K562 (cell line): ENCODE measurements at regions not wholly inside any gene's neighbourhood (a gene's known extent, or its start where the extent isn't known, plus 50 kb on each side); places are given as distances from the start of the nearest gene placed in this dataset.

Experiments used
- ATAC-seq: fragments of 200-7000 bp; cut with Tn5 transposase; 3 replicates; pipeline ENCODE4 v1.9.1; 2020; ENCODE audit warnings: moderate library complexity
- BruUV-seq: library from RNA; stranded (reverse); fragments of 400-500 nt; replicated peaks from 2 replicates; lab custom pipeline; 2021; lab: Mats Ljungman, UMichigan
- CTCF ChIA-PET: fragments of 300-600 bp; formaldehyde crosslinking; extraction: SDS; loops from one replicate; lab custom pipeline; 2021; ENCODE audit warnings: low intra/inter-chr PET ratio; lab: Yijun Ruan, JAX
- POLR2A ChIA-PET: fragments of 300-600, 350-650 bp; sonication (Branson Sonifier 250); formaldehyde crosslinking; extraction: SDS; loops from one replicate; lab custom pipeline; 2021; ENCODE audit warnings: antibody characterized with exemption, inconsistent platforms; lab: Yijun Ruan, JAX
- DNase-seq, 4 experiments: peaks; one replicate each; pipeline versions ENCODE4 v3.0.0 to v3.0.0-alpha.2; 2011 to 2018; ENCODE audit warnings: low spot score in 3 of 4, mixed read lengths in 3 of 4; ENCODE audit errors: extremely low read depth in 1 of 4
- FAIRE-seq: peaks from 2 replicates; lab custom pipeline; 2011; peaks lifted over from hg19 to GRCh38; lab: Jason Lieb, UNC
- H2AFZ ChIP-seq: 2 replicates; pipeline ENCODE4 v1.6.0; 2011; ENCODE audit warnings: low read depth, low read length, control low read depth, inconsistent platforms
- H3K27ac ChIP-seq: fragments of 200-600 bp; 3 replicates; pipeline ENCODE4 v1.8.0; 2011; ENCODE audit warnings: low read depth, mild to moderate bottlenecking, control low read depth, inconsistent platforms, low read length, moderate library complexity, mixed read lengths; ENCODE audit errors: extremely low read depth
- H3K27me3 ChIP-seq, 2 experiments: fragments of 300-600 bp in 1 of 2; 2 replicates in 1 of 2; 3 replicates in 1 of 2; pipeline versions ENCODE4 v1.6.0 to v1.8.0; 2011; ENCODE audit warnings: inconsistent platforms in 2 of 2, low read length in 2 of 2, mild to moderate bottlenecking in 1 of 2, mixed read lengths in 1 of 2, moderate library complexity in 1 of 2; ENCODE audit not compliant: control insufficient read depth in 2 of 2, insufficient read depth in 2 of 2
- H3K36me3 ChIP-seq: fragments of 300-600 bp; 3 replicates; pipeline ENCODE4 v1.8.0; 2011; ENCODE audit warnings: mild to moderate bottlenecking, low read length, inconsistent platforms; ENCODE audit not compliant: control insufficient read depth, insufficient read depth
- H3K4me1 ChIP-seq, 2 experiments: fragments of 200-600 bp in 1 of 2; replicated peaks in 1 of 2; 2 replicates in 1 of 2; 3 replicates in 1 of 2; pipeline versions ENCODE4 v1.5.1 to v1.8.0; 2011; ENCODE audit warnings: inconsistent platforms in 2 of 2, low read length in 2 of 2, mild to moderate bottlenecking in 1 of 2, mixed read lengths in 1 of 2, moderate library complexity in 1 of 2; ENCODE audit not compliant: control insufficient read depth in 2 of 2, insufficient read depth in 2 of 2
- H3K4me2 ChIP-seq: 2 replicates; pipeline ENCODE4 v1.6.1; 2011; ENCODE audit warnings: low read length, control low read depth, inconsistent platforms, mixed read lengths; ENCODE audit not compliant: insufficient read depth
- H3K4me3 ChIP-seq: fragments of 200-600 bp; sonication (generic), shearing (Covaris generic); 2 replicates; pipeline ENCODE4 v1.5.1; 2016; ENCODE audit warnings: control low read depth, inconsistent platforms
- H3K79me2 ChIP-seq: fragments of 200-600 bp; 3 replicates; pipeline ENCODE4 v1.8.0; 2011; ENCODE audit warnings: low read length, inconsistent platforms; ENCODE audit not compliant: control insufficient read depth, insufficient read depth
- H3K9ac ChIP-seq, 2 experiments: 2 replicates each; pipeline versions ENCODE4 v1.6.0 to v1.6.1; 2011; ENCODE audit warnings: low read depth in 2 of 2, low read length in 2 of 2, control low read depth in 1 of 2, inconsistent platforms in 1 of 2, mild to moderate bottlenecking in 1 of 2, mixed read lengths in 1 of 2; ENCODE audit not compliant: insufficient read depth in 1 of 2
- H3K9me1 ChIP-seq: one replicate; pipeline ENCODE4 v1.6.0; 2011; ENCODE audit warnings: inconsistent platforms, mild to moderate bottlenecking, low read length, moderate library complexity; ENCODE audit not compliant: control insufficient read depth, insufficient read depth
- H3K9me3 ChIP-seq: replicated peaks from 2 replicates; pipeline ENCODE4 v1.5.1; 2011; ENCODE audit warnings: low read depth, low read length, inconsistent platforms; ENCODE audit not compliant: control insufficient read depth, insufficient read depth
- H4K20me1 ChIP-seq: replicated peaks from 2 replicates; pipeline ENCODE4 v1.6.1; 2011; ENCODE audit warnings: low read length, inconsistent platforms, mixed read lengths; ENCODE audit not compliant: control insufficient read depth, insufficient read depth
- CREBBP ChIP-seq: IDR thresholded peaks from one replicate; pipeline ENCODE4 v1.6.1; 2012; ENCODE audit warnings: low read depth, mild to moderate bottlenecking, control low read depth, inconsistent platforms, low read length
- DNMT1 ChIP-seq: fragments of 450-650 bp; IDR thresholded peaks from 2 replicates; pipeline ENCODE4 v1.6.1; 2016; ENCODE audit warnings: antibody characterized with exemption, mild to moderate bottlenecking
- EGR1 ChIP-seq: fragments of 450-650 bp; conservative IDR thresholded peaks from 2 replicates; pipeline ENCODE4 v1.6.1; 2017; ENCODE audit warnings: mild to moderate bottlenecking
- FOXJ2 ChIP-seq: fragments of 200-800 bp; sonication (Bioruptor generic); IDR thresholded peaks from 2 replicates; pipeline ENCODE4 v1.6.1; 2016; ENCODE audit warnings: missing genetic modification characterization, missing compliant biosample characterization
- FOXK1 ChIP-seq: sonication (generic); formaldehyde crosslinking; IDR thresholded peaks from 2 replicates; pipeline ENCODE4 v1.8.0; 2022; ENCODE audit warnings: missing genetic modification reagents, mild to moderate bottlenecking, borderline replicate concordance
- GTF2E2 ChIP-seq: fragments of 200-800 bp; sonication (Bioruptor generic); IDR thresholded peaks from 2 replicates; pipeline ENCODE4 v1.6.1; 2016; ENCODE audit warnings: missing genetic modification characterization, missing compliant biosample characterization
- KLF16 ChIP-seq: IDR thresholded peaks from 2 replicates; pipeline ENCODE4 v1.6.1; 2016; ENCODE audit warnings: antibody characterized with exemption
- MECOM ChIP-seq: fragments of 250-450 bp; sonication (Bioruptor Pico); IDR thresholded peaks from 2 replicates; pipeline ENCODE4 v1.8.0; 2022; ENCODE audit warnings: inconsistent platforms
- RBBP5 ChIP-seq: fragments of 200-600 bp; sonication (generic); IDR thresholded peaks from 2 replicates; pipeline ENCODE4 v1.6.1; 2012; ENCODE audit warnings: borderline replicate concordance, mild to moderate bottlenecking, low read length, control low read depth, inconsistent platforms; ENCODE audit not compliant: insufficient read depth, poor library complexity, severe bottlenecking
- RCOR1 ChIP-seq, 2 experiments: IDR thresholded peaks; 2 replicates each; pipeline ENCODE4 v1.6.1; 2012; ENCODE audit warnings: low read depth in 2 of 2, low read length in 2 of 2, borderline replicate concordance in 1 of 2, improper control_type of control experiment in 1 of 2
- RNF2 ChIP-seq: sonication (generic); IDR thresholded peaks from 2 replicates; pipeline ENCODE4 v1.6.1; 2016
- SMAD4 ChIP-seq: fragments of 250-450 bp; sonication (Bioruptor Pico); conservative IDR thresholded peaks from 2 replicates; pipeline ENCODE4 v1.8.0; 2021; ENCODE audit warnings: inconsistent platforms, mild to moderate bottlenecking, moderate library complexity
- TEAD1 ChIP-seq, 2 experiments: fragments of 450-650 bp in 1 of 2; sonication (generic) in 1 of 2; formaldehyde crosslinking; IDR thresholded peaks; 2 replicates each; pipeline versions ENCODE4 v1.4.0 to v1.8.0; 2020 to 2022; ENCODE audit warnings: mild to moderate bottlenecking in 2 of 2, missing genetic modification reagents in 1 of 2
- ZNF174 ChIP-seq: fragments of 250-450 bp; sonication (Bioruptor Pico); IDR thresholded peaks from 2 replicates; pipeline ENCODE4 v1.4.0; 2020; ENCODE audit warnings: mild to moderate bottlenecking
- ZNF3 ChIP-seq: fragments of 250-450 bp; sonication (Bioruptor Pico); IDR thresholded peaks from 2 replicates; pipeline ENCODE4 v1.5.0; 2021; ENCODE audit warnings: mild to moderate bottlenecking, moderate library complexity
- WGBS: fragments of 100-300 bp; shearing (Covaris generic); methylation state at CpG from one replicate; pipeline ENCODE4 v1.1.6; 2016; ENCODE audit warnings: low coverage, mixed read lengths; ENCODE audit not compliant: insufficient coverage; ENCODE audit errors: missing lambda C conversion rate; 5-methylcytosine and 5-hydroxymethylcytosine counted together
- in situ Hi-C: fragments of 300-500 bp; cut with MboI; formaldehyde crosslinking; loops from 4 replicates; pipeline ENCODE4 v1.15.0; 2018; ENCODE audit warnings: inconsistent platforms, mixed read lengths
- intact Hi-C: fragments of 100-400 bp; cut with micrococcal nuclease; formaldehyde crosslinking; loops from 2 replicates; pipeline ENCODE4 v1.14.2; 2022
- TF ChIP-seq, protein P1 (sequence below): fragments of 450-650 bp; IDR thresholded peaks from one replicate; pipeline ENCODE4 v1.6.1; 2018; ENCODE audit warnings: mild to moderate bottlenecking, moderate library complexity; ENCODE audit not compliant: partially characterized antibody
- TF ChIP-seq, protein P2 (sequence below): sonication (generic); formaldehyde crosslinking; IDR thresholded peaks from 2 replicates; pipeline ENCODE4 v1.8.1; 2023; ENCODE audit warnings: mild to moderate bottlenecking, missing genetic modification reagents

DNA sequence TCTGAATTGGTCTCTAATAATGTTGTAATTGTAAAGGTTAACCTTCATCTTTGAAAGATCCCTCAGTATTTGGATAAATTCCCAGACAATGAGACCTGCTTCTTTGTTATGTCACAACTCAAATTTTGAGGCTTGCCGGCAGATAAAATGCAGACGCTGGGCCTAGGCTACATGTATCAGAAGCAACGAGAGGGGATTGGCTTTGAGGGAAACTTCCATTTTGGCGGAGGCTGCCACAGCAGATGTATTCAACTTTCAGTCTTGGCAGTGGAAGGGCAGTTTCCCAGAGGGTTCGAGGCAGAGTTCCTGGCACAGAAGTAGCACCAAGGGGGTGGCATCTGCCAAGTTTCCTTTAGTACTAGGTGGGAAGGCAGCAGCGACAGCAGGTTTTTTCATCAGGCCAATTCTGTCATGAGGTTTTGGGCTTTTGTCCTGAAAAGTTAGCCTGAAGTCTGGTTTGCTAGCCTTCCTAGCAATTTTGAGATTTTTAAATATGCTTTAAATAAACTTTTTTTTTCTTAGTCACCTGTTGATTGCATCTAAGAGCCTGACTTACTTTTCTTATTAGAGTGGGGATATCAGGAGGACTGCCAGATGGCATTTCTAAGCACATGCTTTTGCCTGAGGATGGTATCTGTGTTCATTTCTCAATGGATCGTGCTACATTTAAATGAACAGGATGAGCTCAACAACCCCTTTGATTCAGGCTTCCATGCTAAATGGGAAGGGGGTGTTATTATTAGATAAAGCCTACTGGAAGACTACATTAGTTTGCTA, 89.5 kb upstream of the FAM3C start:
- Histone ChIP-seq H3K4me1 (no peaks in the 10 kb centered on the region), H2AFZ (peak overlapping the region; percentile 10; the same call in 1 of the 2 replicates), H3K9me1 (no peaks in the 10 kb centered on the region), H3K27me3 (0 out of 5 replicates have a peak, but pooled peaks cover 0 to under 1% of the 10 kb centered on the region in 2 experiments)
- peak; percentile 43; the same call in 1 of the 3 replicates for ATAC-seq
- DNase-seq: no peak
- no TSS peak for BruUV-seq
- no peak for FAIRE-seq
- TF ChIP-seq ZNF3: no peak
- TF ChIP-seq FOXK1: no peak
- TF ChIP-seq RBBP5: no peak
- no peak for TF ChIP-seq CREBBP
- TF ChIP-seq, protein P1, sequence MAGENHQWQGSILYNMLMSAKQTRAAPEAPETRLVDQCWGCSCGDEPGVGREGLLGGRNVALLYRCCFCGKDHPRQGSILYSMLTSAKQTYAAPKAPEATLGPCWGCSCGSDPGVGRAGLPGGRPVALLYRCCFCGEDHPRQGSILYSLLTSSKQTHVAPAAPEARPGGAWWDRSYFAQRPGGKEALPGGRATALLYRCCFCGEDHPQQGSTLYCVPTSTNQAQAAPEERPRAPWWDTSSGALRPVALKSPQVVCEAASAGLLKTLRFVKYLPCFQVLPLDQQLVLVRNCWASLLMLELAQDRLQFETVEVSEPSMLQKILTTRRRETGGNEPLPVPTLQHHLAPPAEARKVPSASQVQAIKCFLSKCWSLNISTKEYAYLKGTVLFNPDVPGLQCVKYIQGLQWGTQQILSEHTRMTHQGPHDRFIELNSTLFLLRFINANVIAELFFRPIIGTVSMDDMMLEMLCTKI: no peak
- no peak for TF ChIP-seq TEAD1 (CRISPR knock-in tag; IDR thresholded peaks at IDR 0.05)
- no peak for TF ChIP-seq ZNF174 (CRISPR knock-in tag)
- no peak for TF ChIP-seq RCOR1 (IDR thresholded peaks at IDR 0.05; ENCODE audit: borderline replicate concordance in 1 of 2, low read depth in 2 of 2, low read length in 2 of 2)
- TF ChIP-seq KLF16: no peak
- no peak for TF ChIP-seq GTF2E2 (tag)
- TF ChIP-seq EGR1: no peak
- TF ChIP-seq, protein P2, sequence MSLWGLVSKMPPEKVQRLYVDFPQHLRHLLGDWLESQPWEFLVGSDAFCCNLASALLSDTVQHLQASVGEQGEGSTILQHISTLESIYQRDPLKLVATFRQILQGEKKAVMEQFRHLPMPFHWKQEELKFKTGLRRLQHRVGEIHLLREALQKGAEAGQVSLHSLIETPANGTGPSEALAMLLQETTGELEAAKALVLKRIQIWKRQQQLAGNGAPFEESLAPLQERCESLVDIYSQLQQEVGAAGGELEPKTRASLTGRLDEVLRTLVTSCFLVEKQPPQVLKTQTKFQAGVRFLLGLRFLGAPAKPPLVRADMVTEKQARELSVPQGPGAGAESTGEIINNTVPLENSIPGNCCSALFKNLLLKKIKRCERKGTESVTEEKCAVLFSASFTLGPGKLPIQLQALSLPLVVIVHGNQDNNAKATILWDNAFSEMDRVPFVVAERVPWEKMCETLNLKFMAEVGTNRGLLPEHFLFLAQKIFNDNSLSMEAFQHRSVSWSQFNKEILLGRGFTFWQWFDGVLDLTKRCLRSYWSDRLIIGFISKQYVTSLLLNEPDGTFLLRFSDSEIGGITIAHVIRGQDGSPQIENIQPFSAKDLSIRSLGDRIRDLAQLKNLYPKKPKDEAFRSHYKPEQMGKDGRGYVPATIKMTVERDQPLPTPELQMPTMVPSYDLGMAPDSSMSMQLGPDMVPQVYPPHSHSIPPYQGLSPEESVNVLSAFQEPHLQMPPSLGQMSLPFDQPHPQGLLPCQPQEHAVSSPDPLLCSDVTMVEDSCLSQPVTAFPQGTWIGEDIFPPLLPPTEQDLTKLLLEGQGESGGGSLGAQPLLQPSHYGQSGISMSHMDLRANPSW: no peak
- TF ChIP-seq SMAD4 (CRISPR knock-in tag): no peak
- no peak for TF ChIP-seq MECOM (CRISPR knock-in tag)
- TF ChIP-seq FOXJ2 (tag): no peak
- no peak for TF ChIP-seq DNMT1
- no peak for TF ChIP-seq RNF2
- TF ChIP-seq, all 486 proteins: peak for 0
- H3K4me3 ChIP-seq: no peak overlapping the region
- intact Hi-C loops: no loop called here
- in situ Hi-C loops: no loop called here
- no peaks in the 10 kb centered on the region for H3K9me3 ChIP-seq
- no peak overlapping the region for H3K27ac ChIP-seq
- no peak overlapping the region for H3K9ac ChIP-seq
- no peaks in the 10 kb centered on the region for H3K36me3 ChIP-seq
- ChIA-PET POLR2A (no interaction called here), CTCF (no interaction called here)
- H3K4me2 ChIP-seq: no peak overlapping the region
- no peaks in the 10 kb centered on the region for H4K20me1 ChIP-seq
- 3% methylated on average over 7 of the region's 7 CpGs for WGBS
- H3K79me2 ChIP-seq: no peaks in the 10 kb centered on the region
